ENCODE measurements at regions not wholly inside any gene's neighbourhood (a gene's known extent, or its start where the extent isn't known, plus 50 kb on each side); places are given as distances from the start of the nearest gene placed in this dataset.
"Not testable (repeated sequence)": the region's sequence is repeated elsewhere in the genome, so short reads cannot be mapped to it uniquely, and the experiment has no call there.

GRCh38 chr5:163696579-163696887 is 191.1 kb downstream of the MAT2B start:
- no peak for DNase-seq

- DNase-seq = no peak
These were observed 200.8 kb downstream of the MAT2B start for GRCh38 chr5:163706053-163706771.

GRCh38 chr5:163712011-163712410 is 206.6 kb downstream of the MAT2B start:
- no peak for DNase-seq

GRCh38 chr5:163718272-163718671 is 212.9 kb downstream of the MAT2B start:
- DNase-seq = no peak

GRCh38 chr5:163724305-163724704 is 218.9 kb downstream of the MAT2B start:
- DNase-seq = no peak

- DNase-seq = no peak
These were observed 221.6 kb downstream of the MAT2B start for GRCh38 chr5:163727028-163727427.

- no peak for DNase-seq
These were observed 224.9 kb downstream of the MAT2B start for GRCh38 chr5:163730206-163730756.

GRCh38 chr5:163731256-163731655 is 225.8 kb downstream of the MAT2B start:
- no peak for DNase-seq

- DNase-seq = no peak
These were observed 229.7 kb downstream of the MAT2B start for GRCh38 chr5:163735069-163735468.

- no peak for DNase-seq
These were observed 242.2 kb downstream of the MAT2B start for GRCh38 chr5:163747586-163747985.

- DNase-seq = no peak
These were observed 243.5 kb downstream of the MAT2B start for GRCh38 chr5:163748934-163749333.

- DNase-seq = not testable (repeated sequence)
These were observed 245.0 kb downstream of the MAT2B start for GRCh38 chr5:163750415-163750814.

- no peak for DNase-seq
These were observed 250.1 kb downstream of the MAT2B start for GRCh38 chr5:163755505-163755904.

- DNase-seq = no peak
These were observed 250.8 kb downstream of the MAT2B start for GRCh38 chr5:163756170-163756569.

- no peak for DNase-seq
These were observed 251.9 kb downstream of the MAT2B start for GRCh38 chr5:163757344-163757743.

GRCh38 chr5:163758283-163758711 is 252.9 kb downstream of the MAT2B start:
- no peak for DNase-seq

GRCh38 chr5:163759000-163759704 is 253.7 kb downstream of the MAT2B start:
- no peak for DNase-seq

- DNase-seq = no peak
These were observed 255.1 kb downstream of the MAT2B start for GRCh38 chr5:163760498-163760897.

- DNase-seq = no peak
These were observed 261.7 kb downstream of the MAT2B start for GRCh38 chr5:163766936-163767670.

GRCh38 chr5:163770625-163771024 is 265.2 kb downstream of the MAT2B start:
- DNase-seq = no peak

GRCh38 chr5:163772241-163772640 is 266.8 kb downstream of the MAT2B start:
- DNase-seq = no peak

GRCh38 chr5:163772644-163773043 is 267.2 kb downstream of the MAT2B start:
- DNase-seq = no peak

- no peak for DNase-seq
These were observed 267.8 kb downstream of the MAT2B start for GRCh38 chr5:163773226-163773625.
